ENCODE measurements at regions not wholly inside any gene's neighbourhood (a gene's known extent, or its start where the extent isn't known, plus 50 kb on each side); places are given as distances from the start of the nearest gene placed in this dataset.
A peak's percentile ranks its signal among the peaks of the same experiment; 100 is the strongest.

GRCh38 chr4:53858744-53859143, 205.7 kb downstream of the CHIC2 start:
- Histone ChIP-seq H3K79me2 (ENCODE audit: control insufficient read depth, insufficient read depth, low read length) (no peaks in the 10 kb centered on the region), H3K9ac (ENCODE audit: insufficient read depth, low read length) (no peak overlapping the region), H3K4me3 (replicated peaks in 1 of 4; ENCODE audit: control extremely low read depth in 1 of 4, insufficient read depth in 1 of 4, low read depth in 3 of 4, low read length in 4 of 4) (no peak overlapping the region), H3K36me3 (ENCODE audit: control insufficient read depth, insufficient read depth, low read length) (no peaks in the 10 kb centered on the region), H3K4me1 (ENCODE audit: control insufficient read depth, extremely low read depth, insufficient read depth, low read length) (peaks cover 27% of the 10 kb centered on the region), H3K9me3 (ENCODE audit: control insufficient read depth, insufficient read depth, low read depth, low read length) (no peaks in the 10 kb centered on the region), H3K27me3 (ENCODE audit: control insufficient read depth, insufficient read depth, low read length) (no peaks in the 10 kb centered on the region), H4K20me1 (ENCODE audit: control insufficient read depth, extremely low read depth, insufficient read depth, low read length) (no peaks in the 10 kb centered on the region), H3K4me2 (ENCODE audit: extremely low read depth, insufficient read depth, low read length) (no peak overlapping the region), H3K27ac (ENCODE audit: insufficient read depth, low read length) (no peak overlapping the region), H2AFZ (ENCODE audit: low read length) (no peak overlapping the region)
- TF ChIP-seq, protein P1, sequence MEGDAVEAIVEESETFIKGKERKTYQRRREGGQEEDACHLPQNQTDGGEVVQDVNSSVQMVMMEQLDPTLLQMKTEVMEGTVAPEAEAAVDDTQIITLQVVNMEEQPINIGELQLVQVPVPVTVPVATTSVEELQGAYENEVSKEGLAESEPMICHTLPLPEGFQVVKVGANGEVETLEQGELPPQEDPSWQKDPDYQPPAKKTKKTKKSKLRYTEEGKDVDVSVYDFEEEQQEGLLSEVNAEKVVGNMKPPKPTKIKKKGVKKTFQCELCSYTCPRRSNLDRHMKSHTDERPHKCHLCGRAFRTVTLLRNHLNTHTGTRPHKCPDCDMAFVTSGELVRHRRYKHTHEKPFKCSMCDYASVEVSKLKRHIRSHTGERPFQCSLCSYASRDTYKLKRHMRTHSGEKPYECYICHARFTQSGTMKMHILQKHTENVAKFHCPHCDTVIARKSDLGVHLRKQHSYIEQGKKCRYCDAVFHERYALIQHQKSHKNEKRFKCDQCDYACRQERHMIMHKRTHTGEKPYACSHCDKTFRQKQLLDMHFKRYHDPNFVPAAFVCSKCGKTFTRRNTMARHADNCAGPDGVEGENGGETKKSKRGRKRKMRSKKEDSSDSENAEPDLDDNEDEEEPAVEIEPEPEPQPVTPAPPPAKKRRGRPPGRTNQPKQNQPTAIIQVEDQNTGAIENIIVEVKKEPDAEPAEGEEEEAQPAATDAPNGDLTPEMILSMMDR (conservative IDR thresholded peaks at IDR 0.05 in 1 of 2, IDR thresholded peaks at IDR 0.05 in 1 of 2; ENCODE audit: low read depth in 1 of 2, low read length in 2 of 2) = no peak
- no peak for TF ChIP-seq EZH2 (IDR thresholded peaks at IDR 0.05; ENCODE audit: low read length, missing control alignments)
- DNase-seq (ENCODE audit: low read depth in 2 of 2) = no peak

DNA sequence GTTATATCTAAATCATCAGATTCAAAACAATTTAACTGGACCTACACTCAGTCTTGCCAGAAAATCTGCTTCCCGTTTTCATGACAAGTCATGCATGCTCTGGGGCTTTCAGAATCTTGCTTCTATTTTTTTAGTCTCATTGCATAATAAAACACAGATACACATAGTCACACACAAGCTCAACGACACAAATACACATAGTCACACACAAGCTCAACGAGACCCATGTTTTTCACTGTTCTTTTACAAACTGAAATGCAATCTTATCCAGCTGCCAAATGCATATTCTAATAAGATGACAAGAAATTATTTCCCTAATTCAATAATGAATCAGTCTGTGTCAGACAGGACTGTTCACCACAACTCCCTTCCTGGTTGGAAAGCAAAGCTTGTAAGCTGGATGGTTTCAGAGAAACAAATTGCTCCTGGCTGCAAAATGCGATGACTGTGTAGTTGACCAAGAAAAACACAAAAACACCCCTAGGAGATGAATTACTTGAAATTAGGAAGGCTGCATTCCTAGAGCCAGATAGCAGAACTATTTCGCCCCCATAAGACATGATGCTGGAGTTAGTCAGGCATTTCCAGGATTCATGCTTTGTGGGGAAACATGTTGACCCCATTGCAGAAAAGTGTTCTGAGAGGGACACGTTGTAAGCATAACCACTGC, 208.7 kb downstream of the CHIC2 start:
- Histone ChIP-seq H3K9me3 (ENCODE audit: control insufficient read depth, insufficient read depth, low read depth, low read length) (no peaks in the 10 kb centered on the region), H3K36me3 (ENCODE audit: control insufficient read depth, insufficient read depth, low read length) (no peaks in the 10 kb centered on the region), H3K27me3 (ENCODE audit: control insufficient read depth, insufficient read depth, low read length) (no peaks in the 10 kb centered on the region), H3K4me3 (replicated peaks in 1 of 4; ENCODE audit: control extremely low read depth in 1 of 4, insufficient read depth in 1 of 4, low read depth in 3 of 4, low read length in 4 of 4) (no peak overlapping the region), H3K27ac (ENCODE audit: insufficient read depth, low read length) (peak overlapping the region; percentile 52), H3K4me2 (ENCODE audit: extremely low read depth, insufficient read depth, low read length) (peak overlapping the region; percentile 44), H4K20me1 (ENCODE audit: control insufficient read depth, extremely low read depth, insufficient read depth, low read length) (no peaks in the 10 kb centered on the region), H3K4me1 (ENCODE audit: control insufficient read depth, extremely low read depth, insufficient read depth, low read length) (peaks cover 12% of the 10 kb centered on the region), H2AFZ (ENCODE audit: low read length) (peak overlapping the region; percentile 12), H3K79me2 (ENCODE audit: control insufficient read depth, insufficient read depth, low read length) (no peaks in the 10 kb centered on the region), H3K9ac (ENCODE audit: insufficient read depth, low read length) (no peak overlapping the region)
- DNase-seq (ENCODE audit: low read depth in 2 of 2) = peak; percentile 66 to 99
- TF ChIP-seq, protein P1 (conservative IDR thresholded peaks at IDR 0.05 in 1 of 2, IDR thresholded peaks at IDR 0.05 in 1 of 2; ENCODE audit: low read depth in 1 of 2, low read length in 2 of 2) = no peak
- no peak for TF ChIP-seq EZH2 (IDR thresholded peaks at IDR 0.05; ENCODE audit: low read length, missing control alignments)

DNA sequence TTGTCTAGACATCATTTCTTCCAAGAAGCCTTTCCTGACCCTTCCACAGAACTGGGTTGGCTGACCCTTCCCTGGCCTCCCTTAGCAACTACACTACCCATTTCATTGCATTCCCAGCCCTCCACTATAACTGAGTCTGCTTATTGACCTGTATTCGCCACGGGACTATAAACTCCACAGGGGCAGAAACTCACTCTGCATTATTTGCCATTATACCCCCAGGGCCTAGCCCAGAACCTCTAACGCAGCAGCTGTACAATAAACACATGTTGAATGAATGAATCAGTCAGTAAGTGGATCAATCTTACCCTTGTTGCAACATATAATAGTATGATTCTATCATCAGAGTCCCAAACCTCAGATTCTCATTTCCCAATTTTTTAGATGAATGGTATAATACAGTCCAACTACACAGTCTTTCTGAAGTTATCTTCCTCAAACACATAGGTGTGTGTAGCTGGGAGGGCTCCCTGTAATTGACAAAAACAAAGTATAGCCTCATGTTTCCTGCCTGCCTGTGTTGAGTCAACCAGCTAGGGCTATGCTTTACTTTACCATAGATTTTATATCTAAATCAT, 209.3 kb downstream of the CHIC2 start:
- peak; percentile 53 to 61 for DNase-seq (ENCODE audit: low read depth in 2 of 2)
- Histone ChIP-seq H3K36me3 (ENCODE audit: control insufficient read depth, insufficient read depth, low read length) (no peaks in the 10 kb centered on the region), H3K27me3 (ENCODE audit: control insufficient read depth, insufficient read depth, low read length) (no peaks in the 10 kb centered on the region), H3K79me2 (ENCODE audit: control insufficient read depth, insufficient read depth, low read length) (no peaks in the 10 kb centered on the region), H3K9me3 (ENCODE audit: control insufficient read depth, insufficient read depth, low read depth, low read length) (no peaks in the 10 kb centered on the region), H3K4me1 (ENCODE audit: control insufficient read depth, extremely low read depth, insufficient read depth, low read length) (peaks cover 12% of the 10 kb centered on the region), H4K20me1 (ENCODE audit: control insufficient read depth, extremely low read depth, insufficient read depth, low read length) (no peaks in the 10 kb centered on the region), H3K4me3 (replicated peaks in 1 of 4; ENCODE audit: control extremely low read depth in 1 of 4, insufficient read depth in 1 of 4, low read depth in 3 of 4, low read length in 4 of 4) (no peak overlapping the region), H3K4me2 (ENCODE audit: extremely low read depth, insufficient read depth, low read length) (peak overlapping the region; percentile 13), H3K27ac (ENCODE audit: insufficient read depth, low read length) (no peak overlapping the region), H2AFZ (ENCODE audit: low read length) (no peak overlapping the region), H3K9ac (ENCODE audit: insufficient read depth, low read length) (no peak overlapping the region)
- no peak for TF ChIP-seq EZH2 (IDR thresholded peaks at IDR 0.05; ENCODE audit: low read length, missing control alignments)
- TF ChIP-seq, protein P1 (conservative IDR thresholded peaks at IDR 0.05 in 1 of 2, IDR thresholded peaks at IDR 0.05 in 1 of 2; ENCODE audit: low read depth in 1 of 2, low read length in 2 of 2) = no peak
